ENCODE measurements at regions not wholly inside any gene's neighbourhood (a gene's known extent, or its start where the extent isn't known, plus 50 kb on each side); places are given as distances from the start of the nearest gene placed in this dataset.

DNA sequence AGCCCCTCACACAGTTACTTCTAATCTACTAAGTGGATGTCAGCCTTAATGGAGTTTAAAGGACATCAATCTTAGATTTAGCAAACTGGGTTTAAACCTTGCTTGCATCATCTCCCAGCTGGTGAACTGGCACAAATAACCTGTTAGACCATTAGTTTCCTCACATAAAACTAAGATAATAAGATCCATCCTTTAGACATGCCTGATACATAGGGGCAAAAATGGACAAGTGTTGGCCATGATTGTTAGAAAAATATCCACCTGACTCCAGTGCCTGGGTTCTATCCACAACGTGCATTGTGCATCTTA lies 439.1 kb downstream of the TNS3 start (continued):
- TF ChIP-seq CBX8 (IDR thresholded peaks at IDR 0.05; ENCODE audit: borderline replicate concordance, low read depth, low read length) (no peak), TEAD4 (IDR thresholded peaks at IDR 0.05; ENCODE audit: low read depth, low read length) (no peak), GABPA (IDR thresholded peaks at IDR 0.05; ENCODE audit: borderline replicate concordance, insufficient read depth, low read length) (no peak), ZNF274 (IDR thresholded peaks at IDR 0.05; ENCODE audit: borderline replicate concordance, extremely low read depth, low read length) (no peak), YY1 (IDR thresholded peaks at IDR 0.05; ENCODE audit: low read depth, low read length) (no peak), JUN (IDR thresholded peaks at IDR 0.05; ENCODE audit: low read depth, low read length) (no peak), TBP (IDR thresholded peaks at IDR 0.05; ENCODE audit: low read depth, low read length) (no peak), CEBPB (IDR thresholded peaks at IDR 0.05; ENCODE audit: low read depth, low read length) (no peak), SIN3A (conservative IDR thresholded peaks at IDR 0.05 in 1 of 2, IDR thresholded peaks at IDR 0.05 in 1 of 2; ENCODE audit: low read depth in 1 of 2, low read length in 2 of 2) (no peak), TAF7 (optimal IDR thresholded peaks at IDR 0.05; ENCODE audit: borderline replicate concordance, low read depth, low read length) (no peak), TAF1 (IDR thresholded peaks at IDR 0.05; ENCODE audit: low read depth, low read length) (no peak)
- TF ChIP-seq, protein P1, sequence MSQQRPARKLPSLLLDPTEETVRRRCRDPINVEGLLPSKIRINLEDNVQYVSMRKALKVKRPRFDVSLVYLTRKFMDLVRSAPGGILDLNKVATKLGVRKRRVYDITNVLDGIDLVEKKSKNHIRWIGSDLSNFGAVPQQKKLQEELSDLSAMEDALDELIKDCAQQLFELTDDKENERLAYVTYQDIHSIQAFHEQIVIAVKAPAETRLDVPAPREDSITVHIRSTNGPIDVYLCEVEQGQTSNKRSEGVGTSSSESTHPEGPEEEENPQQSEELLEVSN (IDR thresholded peaks at IDR 0.05), result no peak

Measured in H1 (cell line).